SK-N-SH treated with all-trans-retinoic acid at 6 μM for 48 hours (cell line): ENCODE measurements at regions not wholly inside any gene's neighbourhood (a gene's known extent, or its start where the extent isn't known, plus 50 kb on each side); places are given as distances from the start of the nearest gene placed in this dataset.

Experiments used
- ATAC-seq: fragments of 200-7000 bp; cut with Tn5 transposase; 3 replicates; pipeline ENCODE4 v1.9.1; 2020; ENCODE audit warnings: mild to moderate bottlenecking, moderate library complexity
- BACH2 ChIP-seq: fragments of 250-450 bp; sonication (Bioruptor Pico); IDR thresholded peaks from 2 replicates; pipeline ENCODE4 v1.9.0; 2021; ENCODE audit warnings: mild to moderate bottlenecking, borderline replicate concordance
- CREB5 ChIP-seq: fragments of 250-450 bp; sonication (Bioruptor Pico); IDR thresholded peaks from 2 replicates; pipeline ENCODE4 v1.5.1; 2020; ENCODE audit warnings: low read depth, mild to moderate bottlenecking, moderate library complexity
- CSDC2 ChIP-seq: fragments of 250-450 bp; sonication (Bioruptor Pico); IDR thresholded peaks from 2 replicates; pipeline ENCODE4 v1.5.0; 2020; ENCODE audit warnings: mild to moderate bottlenecking, moderate library complexity
- CSRNP3 ChIP-seq: fragments of 250-450 bp; sonication (Bioruptor Pico); IDR thresholded peaks from 2 replicates; pipeline ENCODE4 v1.5.1; 2021; ENCODE audit warnings: mild to moderate bottlenecking, moderate library complexity
- GLIS3 ChIP-seq: fragments of 250-450 bp; sonication (Bioruptor Pico); IDR thresholded peaks from 2 replicates; pipeline ENCODE4 v1.5.0; 2020; ENCODE audit warnings: mild to moderate bottlenecking, moderate library complexity
- ISL1 ChIP-seq: fragments of 250-450 bp; sonication (Bioruptor Pico); IDR thresholded peaks from 2 replicates; pipeline ENCODE4 v2.1.2; 2022; ENCODE audit warnings: mild to moderate bottlenecking, moderate library complexity
- OSR1 ChIP-seq: fragments of 250-450 bp; sonication (Bioruptor Pico); IDR thresholded peaks from 2 replicates; pipeline ENCODE4 v1.8.0; 2022; ENCODE audit warnings: moderate library complexity, mild to moderate bottlenecking, inconsistent platforms
- PPARA ChIP-seq: fragments of 250-450 bp; sonication (Bioruptor Pico); IDR thresholded peaks from 2 replicates; pipeline ENCODE4 v1.5.0; 2020; ENCODE audit warnings: mild to moderate bottlenecking, borderline replicate concordance
- RARB ChIP-seq: fragments of 250-450 bp; sonication (Bioruptor Pico); IDR thresholded peaks from 2 replicates; pipeline ENCODE4 v1.8.0; 2021; ENCODE audit warnings: mild to moderate bottlenecking, moderate library complexity
- SNAI2 ChIP-seq: fragments of 250-450 bp; sonication (Bioruptor Pico); IDR thresholded peaks from 2 replicates; pipeline ENCODE4 v1.5.0; 2020; ENCODE audit warnings: mild to moderate bottlenecking, moderate library complexity
- TCF4 ChIP-seq: fragments of 250-450 bp; sonication (Bioruptor Pico); IDR thresholded peaks from 2 replicates; pipeline ENCODE4 v1.8.0; 2021; ENCODE audit warnings: mild to moderate bottlenecking, moderate library complexity, borderline replicate concordance
- TOX ChIP-seq: fragments of 250-450 bp; sonication (Bioruptor Pico); IDR thresholded peaks from 2 replicates; pipeline ENCODE4 v1.8.0; 2021; ENCODE audit warnings: mild to moderate bottlenecking, moderate library complexity, borderline replicate concordance
- ZC3H10 ChIP-seq: fragments of 250-450 bp; sonication (Bioruptor Pico); IDR thresholded peaks from 2 replicates; pipeline ENCODE4 v1.5.1; 2021; ENCODE audit warnings: mild to moderate bottlenecking, moderate library complexity
- ZFP3 ChIP-seq: fragments of 250-450 bp; sonication (Bioruptor Pico); IDR thresholded peaks from 2 replicates; pipeline ENCODE4 v1.5.0; 2020; ENCODE audit warnings: mild to moderate bottlenecking, moderate library complexity
- ZFP30 ChIP-seq: fragments of 450-650 bp; formaldehyde crosslinking; IDR thresholded peaks from 2 replicates; pipeline ENCODE4 v1.5.0; 2022; ENCODE audit warnings: mild to moderate bottlenecking, moderate library complexity
- ZNF565 ChIP-seq: fragments of 450-650 bp; formaldehyde crosslinking; conservative IDR thresholded peaks from 2 replicates; pipeline ENCODE4 v1.5.0; 2020; ENCODE audit warnings: low read depth, mild to moderate bottlenecking, moderate library complexity
- ZNF70 ChIP-seq: fragments of 450-650 bp; formaldehyde crosslinking; IDR thresholded peaks from 2 replicates; pipeline ENCODE4 v1.5.0; 2020; ENCODE audit warnings: mild to moderate bottlenecking, moderate library complexity
- ZNF8 ChIP-seq: fragments of 450-650 bp; formaldehyde crosslinking; IDR thresholded peaks from 2 replicates; pipeline ENCODE4 v1.5.0; 2020; ENCODE audit warnings: mild to moderate bottlenecking, moderate library complexity
- TF ChIP-seq, protein P1 (sequence below): fragments of 250-450 bp; sonication (Bioruptor Pico); IDR thresholded peaks from 2 replicates; pipeline ENCODE4 v1.8.0; 2020; ENCODE audit warnings: mild to moderate bottlenecking, moderate library complexity, borderline replicate concordance
- TF ChIP-seq, protein P2 (sequence below): fragments of 250-450 bp; sonication (Bioruptor Pico); IDR thresholded peaks from 2 replicates; pipeline ENCODE4 v1.5.0; 2020; ENCODE audit warnings: mild to moderate bottlenecking, moderate library complexity

GRCh38 chr2:122622934-122623333, 867.5 kb downstream of the TSN start:
- no peak for ATAC-seq
- TF ChIP-seq GLIS3 (no peak), ZFP30 (CRISPR knock-in tag) (no peak), ZNF8 (CRISPR knock-in tag) (no peak)
- TF ChIP-seq, all 23 proteins: peak for 0

- TF ChIP-seq RARB (CRISPR knock-in tag) (no peak), GLIS3 (no peak)
- no peak for ATAC-seq
Measured at GRCh38 chr2:122627388-122627787, 871.9 kb downstream of the TSN start.

- no peak for ATAC-seq
- TF ChIP-seq ISL1 (CRISPR knock-in tag) (peak; percentile 42; the same call in 1 of the 2 replicates), OSR1 (no peak), CREB5 (CRISPR knock-in tag) (peak; percentile 65; the same call in 1 of the 2 replicates)
Measured at GRCh38 chr2:122634256-122634655, 878.8 kb downstream of the TSN start.

GRCh38 chr2:122634920-122635319, 879.5 kb downstream of the TSN start:
- TF ChIP-seq TCF4, result no peak
- TF ChIP-seq RARB (CRISPR knock-in tag), result no peak
- no peak for TF ChIP-seq GLIS3
- TF ChIP-seq SNAI2 (CRISPR knock-in tag), result no peak
- no peak for TF ChIP-seq OSR1
- TF ChIP-seq, protein P1, sequence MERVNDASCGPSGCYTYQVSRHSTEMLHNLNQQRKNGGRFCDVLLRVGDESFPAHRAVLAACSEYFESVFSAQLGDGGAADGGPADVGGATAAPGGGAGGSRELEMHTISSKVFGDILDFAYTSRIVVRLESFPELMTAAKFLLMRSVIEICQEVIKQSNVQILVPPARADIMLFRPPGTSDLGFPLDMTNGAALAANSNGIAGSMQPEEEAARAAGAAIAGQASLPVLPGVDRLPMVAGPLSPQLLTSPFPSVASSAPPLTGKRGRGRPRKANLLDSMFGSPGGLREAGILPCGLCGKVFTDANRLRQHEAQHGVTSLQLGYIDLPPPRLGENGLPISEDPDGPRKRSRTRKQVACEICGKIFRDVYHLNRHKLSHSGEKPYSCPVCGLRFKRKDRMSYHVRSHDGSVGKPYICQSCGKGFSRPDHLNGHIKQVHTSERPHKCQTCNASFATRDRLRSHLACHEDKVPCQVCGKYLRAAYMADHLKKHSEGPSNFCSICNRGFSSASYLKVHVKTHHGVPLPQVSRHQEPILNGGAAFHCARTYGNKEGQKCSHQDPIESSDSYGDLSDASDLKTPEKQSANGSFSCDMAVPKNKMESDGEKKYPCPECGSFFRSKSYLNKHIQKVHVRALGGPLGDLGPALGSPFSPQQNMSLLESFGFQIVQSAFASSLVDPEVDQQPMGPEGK (CRISPR knock-in tag), result no peak
- TF ChIP-seq TOX, result no peak
- no peak for TF ChIP-seq ZC3H10 (CRISPR knock-in tag)
- TF ChIP-seq ZNF8 (CRISPR knock-in tag), result no peak
- no peak for TF ChIP-seq CSRNP3 (CRISPR knock-in tag)
- no peak for TF ChIP-seq PPARA (CRISPR knock-in tag)
- TF ChIP-seq, protein P2, sequence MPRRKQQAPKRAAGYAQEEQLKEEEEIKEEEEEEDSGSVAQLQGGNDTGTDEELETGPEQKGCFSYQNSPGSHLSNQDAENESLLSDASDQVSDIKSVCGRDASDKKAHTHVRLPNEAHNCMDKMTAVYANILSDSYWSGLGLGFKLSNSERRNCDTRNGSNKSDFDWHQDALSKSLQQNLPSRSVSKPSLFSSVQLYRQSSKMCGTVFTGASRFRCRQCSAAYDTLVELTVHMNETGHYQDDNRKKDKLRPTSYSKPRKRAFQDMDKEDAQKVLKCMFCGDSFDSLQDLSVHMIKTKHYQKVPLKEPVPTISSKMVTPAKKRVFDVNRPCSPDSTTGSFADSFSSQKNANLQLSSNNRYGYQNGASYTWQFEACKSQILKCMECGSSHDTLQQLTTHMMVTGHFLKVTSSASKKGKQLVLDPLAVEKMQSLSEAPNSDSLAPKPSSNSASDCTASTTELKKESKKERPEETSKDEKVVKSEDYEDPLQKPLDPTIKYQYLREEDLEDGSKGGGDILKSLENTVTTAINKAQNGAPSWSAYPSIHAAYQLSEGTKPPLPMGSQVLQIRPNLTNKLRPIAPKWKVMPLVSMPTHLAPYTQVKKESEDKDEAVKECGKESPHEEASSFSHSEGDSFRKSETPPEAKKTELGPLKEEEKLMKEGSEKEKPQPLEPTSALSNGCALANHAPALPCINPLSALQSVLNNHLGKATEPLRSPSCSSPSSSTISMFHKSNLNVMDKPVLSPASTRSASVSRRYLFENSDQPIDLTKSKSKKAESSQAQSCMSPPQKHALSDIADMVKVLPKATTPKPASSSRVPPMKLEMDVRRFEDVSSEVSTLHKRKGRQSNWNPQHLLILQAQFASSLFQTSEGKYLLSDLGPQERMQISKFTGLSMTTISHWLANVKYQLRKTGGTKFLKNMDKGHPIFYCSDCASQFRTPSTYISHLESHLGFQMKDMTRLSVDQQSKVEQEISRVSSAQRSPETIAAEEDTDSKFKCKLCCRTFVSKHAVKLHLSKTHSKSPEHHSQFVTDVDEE (CRISPR knock-in tag), result no peak
- TF ChIP-seq ZFP3 (CRISPR knock-in tag), result no peak
- TF ChIP-seq CSDC2 (CRISPR knock-in tag), result no peak
- TF ChIP-seq ZNF565 (CRISPR knock-in tag), result no peak
- no peak for TF ChIP-seq CREB5 (CRISPR knock-in tag)
- no peak for TF ChIP-seq ZNF70
- no peak for TF ChIP-seq ISL1 (CRISPR knock-in tag)
- TF ChIP-seq, all 23 proteins: peak for 0
- no peak for ATAC-seq

GRCh38 chr2:122635686-122636085, 880.2 kb downstream of the TSN start:
- ATAC-seq, result no peak

More at GRCh38 chr2:122635686-122636085, 880.2 kb downstream of the TSN start:
- TF ChIP-seq BACH2, result no peak
- TF ChIP-seq ZFP3 (CRISPR knock-in tag), result no peak
- TF ChIP-seq PPARA (CRISPR knock-in tag), result no peak
- TF ChIP-seq CSDC2 (CRISPR knock-in tag), result no peak
- TF ChIP-seq ISL1 (CRISPR knock-in tag), result no peak
